ENCODE measurements at regions not wholly inside any gene's neighbourhood (a gene's known extent, or its start where the extent isn't known, plus 50 kb on each side); places are given as distances from the start of the nearest gene placed in this dataset.
"Not testable (repeated sequence)": the region's sequence is repeated elsewhere in the genome, so short reads cannot be mapped to it uniquely, and the experiment has no call there.

DNA sequence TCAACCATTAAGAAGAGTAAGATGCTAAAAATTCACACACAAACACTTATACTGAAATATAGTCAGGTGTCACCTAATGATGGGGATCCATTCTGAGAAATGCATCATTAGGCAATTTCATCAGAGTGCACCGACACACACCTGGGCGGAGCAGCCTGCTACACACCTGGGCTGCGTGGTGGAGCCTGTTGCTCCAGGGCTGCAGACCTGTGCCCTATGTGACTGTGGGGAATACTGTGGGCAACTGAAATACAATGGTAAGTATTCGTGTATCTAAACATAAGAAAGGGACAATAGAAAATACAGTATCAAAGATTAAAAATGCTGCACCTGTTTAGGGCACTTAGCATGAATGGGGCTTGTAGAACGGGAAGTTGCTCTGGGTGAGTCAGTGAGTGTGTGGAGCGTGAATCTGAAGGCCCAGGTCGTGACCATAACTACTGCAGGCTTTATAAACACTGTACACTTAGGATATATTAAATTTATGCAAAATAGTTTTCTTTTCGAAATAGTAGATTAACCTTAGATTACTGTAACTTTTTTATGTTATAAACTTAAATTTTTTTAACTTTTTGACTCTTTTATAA lies 124.4 kb upstream of the AFDN start:
- intact Hi-C loops (cut with DNase I) = no loop called here
- peak in 1 of 42 donors; percentile 14 for DNase-seq

GRCh38 chr6:167703347-167703746 lies 123.4 kb upstream of the AFDN start:
- DNase-seq = peak in 2 of 42 donors; percentile 25 to 36
- intact Hi-C loops (cut with DNase I) = no loop called here

DNA sequence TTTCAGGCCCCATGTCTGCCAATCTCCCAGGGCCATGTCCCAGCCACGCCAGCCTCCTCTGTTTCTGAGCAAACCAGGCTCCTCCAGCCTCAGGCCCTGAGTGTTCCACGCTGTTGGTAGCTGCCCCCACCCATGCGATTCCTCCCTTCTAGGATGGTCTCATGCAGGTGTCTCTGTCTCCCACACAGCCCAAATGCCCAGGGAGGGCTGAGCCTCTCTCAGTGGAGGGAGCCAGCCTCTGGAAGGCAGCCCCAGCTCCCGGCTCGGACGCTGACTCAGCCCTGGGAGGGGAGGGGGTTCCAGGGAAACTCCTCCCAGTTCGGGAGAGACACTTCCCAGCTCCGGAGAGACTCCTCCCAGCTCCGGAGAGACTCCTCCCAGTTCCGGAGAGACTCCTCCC lies 122.9 kb upstream of the AFDN start:
- DNase-seq = peak in 3 of 42 donors; percentile 2 to 23 (median 19)
- intact Hi-C loops (cut with DNase I) = no loop called here

DNA sequence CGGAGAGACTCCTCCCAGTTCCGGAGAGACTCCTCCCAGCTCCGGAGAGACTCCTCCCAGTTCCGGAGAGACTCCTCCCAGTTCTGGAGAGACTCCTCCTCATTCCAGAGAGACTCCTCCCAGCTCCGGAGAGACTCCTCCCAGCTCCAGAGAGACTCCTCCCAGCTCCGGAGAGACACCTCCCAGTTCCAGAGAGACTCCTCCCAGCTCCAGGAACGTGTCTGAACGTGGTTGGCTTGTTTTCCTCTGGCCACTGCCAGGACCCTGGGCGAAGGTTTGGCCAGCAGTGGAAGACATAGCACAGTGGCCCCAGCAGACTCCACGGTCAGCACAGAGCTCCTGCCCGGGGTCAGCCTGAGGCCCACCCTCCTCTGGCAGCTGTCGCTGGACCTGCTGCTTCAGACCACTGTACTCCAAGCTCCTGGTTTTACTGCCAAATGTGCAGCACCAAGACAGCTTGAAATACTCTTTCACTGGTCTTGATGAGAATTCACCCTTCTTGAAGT lies 122.3 kb upstream of the AFDN start:
- DNase-seq = peak in 3 of 42 donors; percentile 5 to 35 (median 18)
- intact Hi-C loops (cut with DNase I) = no loop called here

- intact Hi-C loops (cut with DNase I) = no loop called here
- DNase-seq = peak in 3 of 42 donors; percentile 6 to 31 (median 27)
Observed at GRCh38 chr6:167705211-167705750, 121.4 kb upstream of the AFDN start.

DNA sequence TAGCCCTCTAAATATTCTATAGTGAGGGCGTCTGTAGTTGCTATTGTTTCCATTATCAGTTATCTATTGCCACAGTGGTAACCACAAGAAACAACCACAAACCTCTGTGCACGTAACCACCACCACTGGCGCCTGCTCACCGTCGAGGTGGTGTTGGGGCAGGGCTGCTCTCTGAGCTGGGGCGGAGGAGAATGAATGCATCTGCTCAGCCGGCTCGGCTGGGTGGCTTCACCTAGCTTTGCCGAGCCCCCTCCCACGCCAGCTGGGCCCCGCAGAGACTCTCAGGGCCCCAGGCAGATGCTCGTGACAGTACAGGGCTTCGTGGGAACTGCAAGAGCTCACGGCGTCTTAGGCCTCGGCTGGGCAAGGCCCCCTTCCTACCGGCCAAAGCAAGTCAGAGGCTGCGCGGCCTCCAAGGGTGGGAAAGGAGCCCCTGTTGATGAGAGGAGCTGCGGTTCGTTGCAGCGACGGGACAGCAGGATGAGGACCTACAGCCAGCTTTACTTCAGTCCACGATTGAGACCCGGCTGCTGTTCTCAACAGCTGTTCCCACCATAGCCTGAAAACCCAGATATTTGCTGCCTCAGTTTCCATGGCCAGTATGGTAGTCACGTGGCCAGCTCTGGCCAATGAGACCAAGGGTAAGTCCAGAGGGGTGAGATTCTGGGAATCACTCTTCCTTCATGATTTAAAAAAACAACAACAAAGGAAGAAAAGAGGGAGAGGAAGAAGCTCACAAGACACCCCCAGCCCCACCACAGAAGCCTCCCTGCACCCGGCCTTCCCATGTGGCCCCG lies 120.2 kb upstream of the AFDN start:
- DNase-seq = peak in 3 of 42 donors; percentile 3 to 32 (median 15)
- intact Hi-C loops (cut with DNase I) = no loop called here

- peak in 2 of 42 donors; percentile 10 to 26 for DNase-seq
- intact Hi-C loops (cut with DNase I) = no loop called here
Observed at GRCh38 chr6:167707686-167708500, 118.8 kb upstream of the AFDN start.

GRCh38 chr6:167708501-167709094 lies 118.1 kb upstream of the AFDN start:
- DNase-seq = peak in 1 of 42 donors; percentile 18
- intact Hi-C loops (cut with DNase I) = no loop called here

DNA sequence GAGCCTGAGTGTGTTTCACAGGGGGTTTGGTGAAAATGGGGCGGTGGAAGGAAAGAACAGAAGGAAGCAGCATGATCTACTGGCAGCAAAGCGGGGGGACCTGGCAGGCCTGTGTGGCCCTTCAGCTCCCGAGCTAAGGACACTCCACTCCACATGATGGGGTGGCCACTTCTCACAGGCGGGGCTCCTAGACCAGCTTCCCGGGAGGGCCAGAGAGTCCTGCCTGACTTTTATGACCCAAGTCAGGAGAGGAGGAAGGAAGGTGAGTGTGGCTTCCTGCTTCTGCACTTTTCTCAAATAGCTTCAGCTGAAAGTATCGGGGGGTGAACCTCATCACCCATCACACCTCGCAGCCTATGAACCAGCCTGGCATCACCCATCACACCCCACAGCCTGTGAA lies 117.5 kb upstream of the AFDN start:
- intact Hi-C loops (cut with DNase I) = no loop called here
- peak in 1 of 42 donors; percentile 13 for DNase-seq

GRCh38 chr6:167709776-167710336 lies 116.9 kb upstream of the AFDN start:
- intact Hi-C loops (cut with DNase I) = not testable (repeated sequence)
- DNase-seq = peak in 1 of 42 donors; percentile 21

- DNase-seq = peak in 1 of 42 donors; percentile 29
- intact Hi-C loops (cut with DNase I) = no loop called here
Observed at GRCh38 chr6:167710363-167710920, 116.3 kb upstream of the AFDN start.

- peak in 1 of 42 donors; percentile 13 for DNase-seq
- intact Hi-C loops (cut with DNase I) = no loop called here
Observed at GRCh38 chr6:167711211-167711610, 115.5 kb upstream of the AFDN start.

DNA sequence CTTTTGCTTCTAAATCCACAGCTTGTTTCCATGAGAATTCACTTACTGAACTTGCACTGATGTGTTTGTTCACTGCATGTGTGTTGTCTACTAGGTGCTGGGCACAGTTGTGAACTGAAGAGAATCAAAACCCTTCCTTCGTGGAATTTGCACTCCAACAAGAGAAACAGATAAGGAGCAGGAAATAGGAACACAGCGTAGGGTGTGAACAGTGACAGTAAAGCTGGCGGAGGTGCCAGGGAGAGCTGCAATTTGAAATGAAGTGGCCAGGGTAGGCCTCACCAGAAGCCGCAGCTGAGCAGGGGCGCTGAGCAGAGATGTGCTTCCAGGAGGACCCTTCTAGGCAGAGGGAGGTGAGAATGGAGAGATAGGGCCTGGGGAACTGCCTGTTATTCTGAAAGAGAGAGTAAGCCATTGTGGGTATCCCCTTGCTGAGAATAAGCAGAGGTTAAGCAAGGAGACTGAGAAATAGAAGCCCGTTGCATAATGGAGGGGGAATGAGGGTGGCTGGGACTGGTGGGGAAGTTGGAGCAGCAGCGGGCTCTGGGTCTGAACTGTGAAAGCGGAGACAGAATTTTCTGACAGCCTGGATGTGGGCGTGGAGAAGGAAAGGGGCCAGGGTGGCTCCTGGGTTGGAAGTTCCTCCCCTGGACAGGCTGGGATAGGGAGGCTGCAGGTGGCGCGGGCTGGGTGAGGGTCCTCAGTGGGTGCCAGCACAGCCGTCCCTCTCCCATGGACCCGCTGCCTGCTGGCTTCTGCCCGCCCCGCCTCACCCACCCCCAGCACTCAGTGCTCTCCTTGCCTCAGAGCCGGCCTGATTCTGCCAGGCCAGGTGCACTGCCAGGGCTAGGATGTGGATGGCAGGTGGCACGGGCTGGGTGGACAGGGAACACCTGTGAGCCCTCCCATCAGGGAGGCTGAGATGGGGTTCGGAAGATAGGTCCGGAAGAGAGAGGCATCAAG lies 114.7 kb upstream of the AFDN start:
- intact Hi-C loops (cut with DNase I) = no loop called here

DNA sequence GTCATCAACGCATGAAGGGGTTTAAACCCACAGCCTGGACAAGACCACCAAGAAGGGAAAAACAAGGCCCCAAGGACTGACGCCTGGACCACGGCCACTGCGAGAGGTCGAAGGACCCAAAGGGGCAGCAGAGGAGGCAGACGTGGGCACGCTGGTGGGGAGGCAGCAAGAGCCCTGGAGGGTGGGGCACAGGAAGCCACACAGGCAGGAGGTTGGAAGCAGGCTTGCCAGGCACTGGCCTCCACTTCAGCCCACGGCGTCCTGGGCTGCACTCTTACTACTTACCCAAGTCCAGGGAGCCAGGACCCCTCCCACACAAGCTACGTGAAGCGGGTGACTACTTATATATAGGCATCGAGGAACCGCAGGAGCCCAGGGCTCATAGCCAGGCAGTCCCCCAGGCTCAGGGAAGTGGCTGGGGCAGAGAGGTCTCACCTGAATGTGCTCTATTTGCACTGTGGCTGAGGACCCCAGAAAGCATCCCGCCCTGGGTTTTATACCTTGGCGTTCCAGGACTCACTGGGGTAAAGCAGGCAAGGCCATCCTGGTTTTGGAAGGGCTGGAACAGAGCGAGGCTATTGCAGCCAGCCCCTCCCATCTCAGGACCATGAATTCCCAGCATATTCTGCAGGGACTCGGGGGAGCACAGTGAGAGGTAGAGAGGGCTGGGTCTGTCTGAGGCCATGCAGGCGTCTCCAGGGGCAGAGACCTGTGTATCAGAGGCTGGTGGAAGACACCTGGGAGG lies 113.8 kb upstream of the AFDN start:
- DNase-seq = peak in 4 of 42 donors; percentile 3 to 27 (median 18)
- intact Hi-C loops (cut with DNase I) = no loop called here

More for the DNA sequence above, 114.7 kb upstream of the AFDN start:
- DNase-seq = peak in 3 of 42 donors; percentile 5 to 24 (median 19)

DNA sequence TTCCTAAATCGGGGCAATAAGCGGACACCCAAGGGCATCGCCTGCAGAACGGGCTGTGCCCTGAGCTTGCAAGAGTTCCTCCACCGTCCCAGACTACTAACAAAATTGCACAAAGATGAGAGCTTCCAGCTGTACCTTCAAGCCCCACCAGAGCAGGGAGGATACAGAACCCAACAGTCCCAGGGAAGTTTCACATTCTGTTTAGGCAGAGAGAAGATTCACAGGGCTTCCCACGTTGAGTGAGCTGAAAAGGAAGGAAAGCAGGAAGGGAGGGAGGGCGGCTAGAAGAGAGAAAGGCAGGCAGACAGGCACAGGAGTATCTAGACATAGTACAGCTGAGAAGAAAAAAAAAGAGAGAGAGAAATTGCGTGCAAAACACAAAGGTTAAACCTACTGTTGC lies 112.6 kb upstream of the AFDN start:
- intact Hi-C loops (cut with DNase I) = no loop called here
- DNase-seq = peak in 5 of 42 donors; percentile 1 to 44 (median 7)

- DNase-seq = peak in 4 of 42 donors; percentile 9 to 16 (median 12)
- intact Hi-C loops (cut with DNase I) = no loop called here
Observed at GRCh38 chr6:167717455-167717854, 109.3 kb upstream of the AFDN start.

Measured in head of caudate nucleus (tissue), 42 donors.